ENCODE measurements at regions not wholly inside any gene's neighbourhood (a gene's known extent, or its start where the extent isn't known, plus 50 kb on each side); places are given as distances from the start of the nearest gene placed in this dataset.
A peak's percentile ranks its signal among the peaks of the same experiment; 100 is the strongest.

- Histone ChIP-seq H3K4me3 (ENCODE audit: severe bottlenecking) (no peak overlapping the region), H3K9me3 (ENCODE audit: severe bottlenecking) (no peaks in the 10 kb centered on the region), H3K27ac (ENCODE audit: poor library complexity, severe bottlenecking) (peak overlapping the region; percentile 98), H3K36me3 (ENCODE audit: low read depth) (no peaks in the 10 kb centered on the region), H3K4me1 (ENCODE audit: insufficient read depth, poor library complexity, severe bottlenecking) (peaks cover 40% of the 10 kb centered on the region), H3K27me3 (ENCODE audit: insufficient read depth, poor library complexity, severe bottlenecking) (no peaks in the 10 kb centered on the region)
- no peak for TF ChIP-seq CTCF (IDR thresholded peaks at IDR 0.05; ENCODE audit: poor library complexity, severe bottlenecking)
- DNase-seq (ENCODE audit: low spot score) (no peak), ATAC-seq (ENCODE audit: low read depth) (no peak)
Measured at GRCh38 chrY:7448687-7449086, 537.1 kb upstream of the AMELY start.

DNA sequence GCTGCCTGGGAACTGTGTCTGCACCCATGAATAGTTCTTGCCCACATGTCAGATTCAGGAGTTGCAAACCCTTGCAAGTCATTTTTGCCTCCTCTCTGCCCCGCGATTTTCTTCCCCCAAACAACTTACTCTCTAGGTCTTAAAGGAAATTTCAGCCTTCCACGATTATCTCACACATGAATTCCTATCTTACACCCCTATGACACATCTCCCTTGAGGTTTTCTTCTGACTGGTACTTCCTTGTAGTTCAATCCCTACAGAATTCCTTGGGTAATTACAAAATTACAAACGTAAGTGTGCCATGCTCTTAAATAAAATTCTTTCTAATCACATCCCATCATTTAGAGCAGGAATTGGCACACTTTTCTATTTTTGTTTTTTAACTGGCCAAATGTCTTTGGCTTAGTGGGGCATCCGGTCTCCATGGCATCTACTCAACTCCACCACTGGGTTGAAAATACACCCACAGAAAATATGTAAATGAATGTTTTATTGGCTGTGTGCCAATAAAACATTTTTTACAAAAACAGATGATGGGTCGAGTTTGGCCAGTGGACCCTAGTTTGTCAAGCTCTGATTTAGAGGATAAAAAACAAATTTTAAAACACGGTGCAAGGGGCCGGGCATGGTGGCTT lies 536.4 kb upstream of the AMELY start:
- no peak overlapping the region for H3K4me3 ChIP-seq (ENCODE audit: severe bottlenecking)
- H3K9me3 ChIP-seq (ENCODE audit: severe bottlenecking) = no peaks in the 10 kb centered on the region
- DNase-seq (ENCODE audit: low spot score) (no peak), ATAC-seq (ENCODE audit: low read depth) (peak; percentile 62)
- H3K36me3 ChIP-seq (ENCODE audit: low read depth) = no peaks in the 10 kb centered on the region
- H3K27me3 ChIP-seq (ENCODE audit: insufficient read depth, poor library complexity, severe bottlenecking) = no peaks in the 10 kb centered on the region
- peak overlapping the region; percentile 98 for H3K27ac ChIP-seq (ENCODE audit: poor library complexity, severe bottlenecking)
- peaks cover 40% of the 10 kb centered on the region for H3K4me1 ChIP-seq (ENCODE audit: insufficient read depth, poor library complexity, severe bottlenecking)
- TF ChIP-seq CTCF (IDR thresholded peaks at IDR 0.05; ENCODE audit: poor library complexity, severe bottlenecking) = no peak

GRCh38 chrY:7444141-7444540 lies 532.6 kb upstream of the AMELY start:
- ATAC-seq (ENCODE audit: low read depth) = no peak
- no peak for DNase-seq (ENCODE audit: low spot score)
- no peaks in the 10 kb centered on the region for H3K9me3 ChIP-seq (ENCODE audit: severe bottlenecking)
- H3K4me3 ChIP-seq (ENCODE audit: severe bottlenecking) = no peak overlapping the region
- peaks cover 28% of the 10 kb centered on the region for H3K4me1 ChIP-seq (ENCODE audit: insufficient read depth, poor library complexity, severe bottlenecking)
- no peak for TF ChIP-seq CTCF (IDR thresholded peaks at IDR 0.05; ENCODE audit: poor library complexity, severe bottlenecking)
- no peaks in the 10 kb centered on the region for H3K27me3 ChIP-seq (ENCODE audit: insufficient read depth, poor library complexity, severe bottlenecking)
- peak overlapping the region; percentile 5 for H3K27ac ChIP-seq (ENCODE audit: poor library complexity, severe bottlenecking)
- no peaks in the 10 kb centered on the region for H3K36me3 ChIP-seq (ENCODE audit: low read depth)

GRCh38 chrY:7440796-7441530 lies 529.4 kb upstream of the AMELY start:
- no peak for ATAC-seq (ENCODE audit: low read depth)
- Histone ChIP-seq H3K27me3 (ENCODE audit: insufficient read depth, poor library complexity, severe bottlenecking) (no peaks in the 10 kb centered on the region), H3K4me3 (ENCODE audit: severe bottlenecking) (no peak overlapping the region), H3K9me3 (ENCODE audit: severe bottlenecking) (no peaks in the 10 kb centered on the region), H3K27ac (ENCODE audit: poor library complexity, severe bottlenecking) (peak overlapping the region; percentile 51), H3K36me3 (ENCODE audit: low read depth) (no peaks in the 10 kb centered on the region), H3K4me1 (ENCODE audit: insufficient read depth, poor library complexity, severe bottlenecking) (peaks cover 27% of the 10 kb centered on the region)
- TF ChIP-seq CTCF (IDR thresholded peaks at IDR 0.05; ENCODE audit: poor library complexity, severe bottlenecking) = no peak
- no peak for DNase-seq (ENCODE audit: low spot score)

GRCh38 chrY:7437086-7437485 lies 525.5 kb upstream of the AMELY start:
- Histone ChIP-seq H3K27ac (ENCODE audit: poor library complexity, severe bottlenecking) (peak overlapping the region; percentile 97), H3K27me3 (ENCODE audit: insufficient read depth, poor library complexity, severe bottlenecking) (no peaks in the 10 kb centered on the region), H3K4me3 (ENCODE audit: severe bottlenecking) (no peak overlapping the region), H3K36me3 (ENCODE audit: low read depth) (no peaks in the 10 kb centered on the region), H3K4me1 (ENCODE audit: insufficient read depth, poor library complexity, severe bottlenecking) (peaks cover 42% of the 10 kb centered on the region), H3K9me3 (ENCODE audit: severe bottlenecking) (no peaks in the 10 kb centered on the region)
- ATAC-seq (ENCODE audit: low read depth) = no peak
- DNase-seq (ENCODE audit: low spot score) = no peak
- TF ChIP-seq CTCF (IDR thresholded peaks at IDR 0.05; ENCODE audit: poor library complexity, severe bottlenecking) = no peak

Measured in RWPE2 (cell line).